Tibial nerve (tissue), 4 donors: ENCODE measurements at regions not wholly inside any gene's neighbourhood (a gene's known extent, or its start where the extent isn't known, plus 50 kb on each side); places are given as distances from the start of the nearest gene placed in this dataset.

Experiments
- EP300 ChIP-seq, 2 donors: sonication (generic); formaldehyde crosslinking; IDR thresholded peaks; one replicate each; pipeline ENCODE4 v1.6.1; 2017; ENCODE audit warnings: antibody characterized with exemption in 2 of 2, mild to moderate bottlenecking in 1 of 2
- POLR2A ChIP-seq, 2 donors: fragments of 450-650 bp; IDR thresholded peaks; one replicate each; pipeline ENCODE4 v1.6.1; 2017; ENCODE audit warnings: antibody characterized with exemption in 2 of 2, mild to moderate bottlenecking in 2 of 2, moderate library complexity in 2 of 2
- TF ChIP-seq, protein P1 (sequence below), 5 experiments: fragments of 200-600 bp in 3 of 5; fragments of 450-650 bp in 2 of 5; sonication (generic) in 3 of 5; IDR thresholded peaks; one replicate each; pipeline ENCODE4 v1.5.1; 2016 to 2019; ENCODE audit warnings: antibody characterized with exemption in 5 of 5, mild to moderate bottlenecking in 3 of 5, moderate library complexity in 2 of 5

DNA sequence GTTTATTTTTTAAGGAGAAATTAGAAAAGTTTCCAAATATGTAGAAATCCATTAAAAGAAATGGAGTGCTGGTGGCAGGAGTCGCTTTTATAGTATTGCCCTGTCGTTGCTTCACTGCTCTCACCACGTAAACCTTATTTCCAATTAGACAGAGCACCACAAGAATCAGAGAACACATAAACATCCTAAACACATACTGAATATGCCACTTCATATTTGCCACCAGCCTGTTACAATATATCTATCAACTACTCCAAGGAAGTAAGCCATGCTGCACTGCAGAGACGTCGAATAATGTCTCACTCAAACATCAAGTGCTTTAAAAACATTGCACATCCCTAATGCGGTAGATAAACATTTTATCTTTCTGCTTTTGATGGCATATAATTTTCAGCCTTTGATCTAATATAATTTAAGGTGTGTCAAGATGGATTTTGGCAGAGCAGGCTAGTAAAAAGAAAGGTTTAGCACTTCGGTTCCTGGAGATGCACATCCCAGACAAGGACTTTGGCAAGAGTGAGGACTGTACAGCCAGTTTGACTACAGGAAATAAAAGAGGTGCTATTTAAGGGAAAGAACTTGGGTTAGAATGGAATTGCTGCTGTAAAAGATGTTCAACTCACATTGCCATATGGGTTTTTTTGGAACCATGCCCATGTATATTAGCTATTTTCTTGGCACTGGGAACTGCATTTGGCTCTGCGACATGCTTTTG, 932.3 kb downstream of the EFNB2 start:
- TF ChIP-seq, protein P1, sequence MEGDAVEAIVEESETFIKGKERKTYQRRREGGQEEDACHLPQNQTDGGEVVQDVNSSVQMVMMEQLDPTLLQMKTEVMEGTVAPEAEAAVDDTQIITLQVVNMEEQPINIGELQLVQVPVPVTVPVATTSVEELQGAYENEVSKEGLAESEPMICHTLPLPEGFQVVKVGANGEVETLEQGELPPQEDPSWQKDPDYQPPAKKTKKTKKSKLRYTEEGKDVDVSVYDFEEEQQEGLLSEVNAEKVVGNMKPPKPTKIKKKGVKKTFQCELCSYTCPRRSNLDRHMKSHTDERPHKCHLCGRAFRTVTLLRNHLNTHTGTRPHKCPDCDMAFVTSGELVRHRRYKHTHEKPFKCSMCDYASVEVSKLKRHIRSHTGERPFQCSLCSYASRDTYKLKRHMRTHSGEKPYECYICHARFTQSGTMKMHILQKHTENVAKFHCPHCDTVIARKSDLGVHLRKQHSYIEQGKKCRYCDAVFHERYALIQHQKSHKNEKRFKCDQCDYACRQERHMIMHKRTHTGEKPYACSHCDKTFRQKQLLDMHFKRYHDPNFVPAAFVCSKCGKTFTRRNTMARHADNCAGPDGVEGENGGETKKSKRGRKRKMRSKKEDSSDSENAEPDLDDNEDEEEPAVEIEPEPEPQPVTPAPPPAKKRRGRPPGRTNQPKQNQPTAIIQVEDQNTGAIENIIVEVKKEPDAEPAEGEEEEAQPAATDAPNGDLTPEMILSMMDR (IDR thresholded peaks at IDR 0.05) = no peak
- TF ChIP-seq EP300 (IDR thresholded peaks at IDR 0.05) = no peak
- no peak for TF ChIP-seq POLR2A (IDR thresholded peaks at IDR 0.05)
